ENCODE measurements at regions not wholly inside any gene's neighbourhood (a gene's known extent, or its start where the extent isn't known, plus 50 kb on each side); places are given as distances from the start of the nearest gene placed in this dataset.

- no peak for DNase-seq (ENCODE audit: low read depth)
Observed at GRCh38 chr17:74018115-74018514, 185.4 kb upstream of the RPL38 start.

- DNase-seq (ENCODE audit: low read depth), result no peak
Observed at GRCh38 chr17:74019271-74019670, 184.2 kb upstream of the RPL38 start.

DNA sequence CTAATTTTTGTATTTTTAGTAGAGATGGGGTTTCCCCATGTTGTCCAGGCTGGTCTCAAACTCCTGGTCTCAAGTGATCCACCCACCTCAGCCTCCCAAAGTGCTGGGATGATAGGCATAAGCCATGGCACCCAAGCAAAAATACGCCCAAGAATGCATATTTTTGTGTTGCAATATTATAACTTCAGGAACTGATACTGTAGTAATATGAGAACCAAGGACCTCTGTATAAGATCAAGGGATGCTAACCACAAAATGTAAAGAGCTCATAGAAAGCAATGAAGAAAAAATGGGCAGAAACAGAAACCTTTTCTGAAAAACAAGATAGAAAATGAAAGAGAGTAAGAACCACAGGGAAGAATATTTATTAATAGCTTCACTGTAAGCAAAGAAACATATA, 183.6 kb upstream of the RPL38 start:
- DNase-seq (ENCODE audit: low read depth), result no peak

DNA sequence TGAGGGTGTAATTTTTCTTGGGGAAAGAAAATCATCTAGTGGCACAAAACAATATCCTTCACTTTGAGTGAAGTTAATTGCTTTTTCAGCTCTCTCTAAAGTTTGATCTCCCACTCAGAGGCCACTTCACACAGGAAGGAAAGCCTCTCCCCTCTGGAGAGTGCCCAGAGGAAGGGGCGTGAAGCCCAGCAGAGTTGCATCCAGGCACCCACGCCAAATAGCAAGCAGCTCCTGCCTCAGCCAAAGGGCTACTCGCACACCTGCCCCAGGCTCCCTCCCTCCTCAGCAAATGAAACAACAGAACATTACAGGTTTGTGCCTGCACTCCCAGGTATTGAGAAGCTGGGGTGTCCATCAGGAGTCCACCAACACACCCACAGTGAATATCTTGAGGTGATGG, 183.0 kb upstream of the RPL38 start:
- no peak for DNase-seq (ENCODE audit: low read depth)

DNA sequence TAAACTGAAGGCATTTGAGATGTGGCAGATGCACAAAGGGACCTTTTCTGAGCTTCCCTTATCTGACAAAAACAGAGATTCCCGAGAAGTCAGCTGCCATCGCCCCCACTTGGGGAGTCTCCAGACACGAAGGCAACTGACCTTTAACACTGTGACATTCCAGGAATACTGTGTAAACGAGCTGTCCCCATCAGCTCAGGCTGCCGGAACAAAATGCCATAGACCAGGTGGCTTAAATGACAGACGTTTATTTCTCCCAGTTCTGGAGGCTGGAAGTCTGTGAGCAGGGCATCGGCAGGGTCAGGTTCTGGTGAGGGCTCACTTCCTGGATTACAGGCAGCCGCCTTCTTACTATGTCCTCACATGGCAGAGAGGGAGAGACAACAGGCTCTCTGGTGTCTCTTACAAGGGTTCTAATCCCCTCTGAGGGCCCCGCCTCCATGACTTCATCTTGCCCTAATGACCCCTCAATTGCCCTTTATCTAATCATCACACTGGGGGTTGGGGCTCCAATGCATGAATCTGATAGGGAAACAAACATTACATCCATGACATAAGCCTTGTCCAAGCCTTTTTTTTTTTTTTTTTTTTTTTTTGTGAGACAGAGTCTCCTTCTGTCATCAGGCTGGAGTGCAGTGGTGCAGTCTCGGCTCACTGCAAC, 178.5 kb upstream of the RPL38 start:
- no peak for DNase-seq (ENCODE audit: low read depth)

GRCh38 chr17:74027444-74027843, 176.0 kb upstream of the RPL38 start:
- no peak for DNase-seq (ENCODE audit: low read depth)

- no peak for DNase-seq (ENCODE audit: low read depth)
Observed at GRCh38 chr17:74028354-74029116, 174.9 kb upstream of the RPL38 start.

- DNase-seq (ENCODE audit: low read depth), result no peak
Observed at GRCh38 chr17:74031316-74032090, 172.0 kb upstream of the RPL38 start.

GRCh38 chr17:74032222-74032621, 171.3 kb upstream of the RPL38 start:
- no peak for DNase-seq (ENCODE audit: low read depth)

- no peak for DNase-seq (ENCODE audit: low read depth)
Observed at GRCh38 chr17:74037320-74037719, 166.2 kb upstream of the RPL38 start.

- DNase-seq (ENCODE audit: low read depth), result no peak
Observed at GRCh38 chr17:74040291-74040690, 163.2 kb upstream of the RPL38 start.

DNA sequence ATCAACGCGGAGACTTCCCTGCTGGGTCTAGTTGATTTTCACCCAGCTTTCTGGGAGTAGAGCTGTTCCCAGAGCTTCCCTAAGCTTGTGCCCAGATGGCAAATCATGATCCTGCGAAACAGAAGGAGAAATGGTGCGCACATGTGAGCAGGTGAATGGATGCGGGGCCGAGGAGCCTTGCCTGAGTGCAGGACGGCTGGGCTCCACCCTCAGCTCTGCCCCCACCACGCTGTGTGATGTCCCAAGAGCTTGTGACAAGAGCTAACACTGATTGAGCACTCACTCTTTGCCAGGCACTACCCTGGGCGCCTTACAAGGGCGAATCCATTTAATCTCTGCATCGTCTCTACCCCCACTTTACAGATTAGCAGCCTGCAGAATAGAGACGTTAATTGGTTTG, 162.7 kb upstream of the RPL38 start:
- no peak for DNase-seq (ENCODE audit: low read depth)

- DNase-seq (ENCODE audit: low read depth), result no peak
Observed at GRCh38 chr17:74041869-74042640, 161.4 kb upstream of the RPL38 start.

GRCh38 chr17:74042744-74043486, 160.6 kb upstream of the RPL38 start:
- DNase-seq (ENCODE audit: low read depth), result peak; percentile 1

DNA sequence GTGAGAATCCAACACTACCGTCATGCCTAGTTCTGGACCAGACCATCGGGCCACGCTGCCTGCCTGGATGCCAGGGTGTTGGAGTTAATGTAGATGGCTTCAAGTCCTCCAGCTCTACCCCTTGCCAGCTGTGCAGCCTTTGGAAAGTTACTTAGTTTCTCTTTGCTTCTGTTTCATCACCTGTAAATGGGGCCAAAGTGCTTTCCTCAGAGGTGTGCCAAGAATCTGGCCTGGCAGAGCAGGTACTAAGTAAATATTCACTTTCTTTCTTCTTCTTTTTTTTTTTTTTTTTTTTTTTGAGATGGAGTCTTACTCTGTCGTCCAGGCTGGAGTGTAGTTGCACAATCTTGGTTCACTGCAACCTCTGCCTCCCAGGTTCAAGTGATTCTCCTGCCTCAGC, 159.5 kb upstream of the RPL38 start:
- DNase-seq (ENCODE audit: low read depth), result no peak

DNA sequence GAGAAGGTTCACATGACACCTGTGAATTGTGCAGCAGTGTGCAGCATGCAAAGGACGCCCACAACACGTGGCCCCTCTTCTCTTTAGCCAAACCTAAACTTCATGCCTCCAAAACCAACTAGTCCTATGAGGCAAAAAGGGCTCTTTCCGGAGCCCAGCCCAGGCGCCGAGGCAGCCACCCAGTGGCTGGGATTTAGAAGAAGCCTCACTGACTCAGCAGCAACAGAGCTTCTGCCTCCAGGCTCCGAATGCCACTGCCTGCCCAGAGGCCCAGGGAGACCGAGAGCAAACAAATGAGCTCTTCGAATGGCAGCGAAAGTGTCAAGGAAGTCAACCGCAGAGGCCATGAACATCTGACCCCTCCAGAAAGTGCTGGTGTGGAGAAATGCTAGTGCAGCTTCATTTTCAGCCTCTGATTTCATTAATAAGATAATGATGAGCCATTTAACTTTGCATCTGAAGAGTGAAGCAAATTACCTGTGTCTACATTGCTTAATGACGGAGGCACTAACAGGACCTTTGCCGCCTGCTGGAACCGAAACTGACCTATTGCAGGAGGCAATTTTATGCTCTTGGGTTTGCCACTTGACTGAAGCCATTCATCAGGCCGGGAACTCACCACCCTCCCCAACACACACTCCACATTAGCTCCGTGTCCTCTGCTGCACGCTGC, 157.7 kb upstream of the RPL38 start:
- DNase-seq (ENCODE audit: low read depth), result no peak

DNA sequence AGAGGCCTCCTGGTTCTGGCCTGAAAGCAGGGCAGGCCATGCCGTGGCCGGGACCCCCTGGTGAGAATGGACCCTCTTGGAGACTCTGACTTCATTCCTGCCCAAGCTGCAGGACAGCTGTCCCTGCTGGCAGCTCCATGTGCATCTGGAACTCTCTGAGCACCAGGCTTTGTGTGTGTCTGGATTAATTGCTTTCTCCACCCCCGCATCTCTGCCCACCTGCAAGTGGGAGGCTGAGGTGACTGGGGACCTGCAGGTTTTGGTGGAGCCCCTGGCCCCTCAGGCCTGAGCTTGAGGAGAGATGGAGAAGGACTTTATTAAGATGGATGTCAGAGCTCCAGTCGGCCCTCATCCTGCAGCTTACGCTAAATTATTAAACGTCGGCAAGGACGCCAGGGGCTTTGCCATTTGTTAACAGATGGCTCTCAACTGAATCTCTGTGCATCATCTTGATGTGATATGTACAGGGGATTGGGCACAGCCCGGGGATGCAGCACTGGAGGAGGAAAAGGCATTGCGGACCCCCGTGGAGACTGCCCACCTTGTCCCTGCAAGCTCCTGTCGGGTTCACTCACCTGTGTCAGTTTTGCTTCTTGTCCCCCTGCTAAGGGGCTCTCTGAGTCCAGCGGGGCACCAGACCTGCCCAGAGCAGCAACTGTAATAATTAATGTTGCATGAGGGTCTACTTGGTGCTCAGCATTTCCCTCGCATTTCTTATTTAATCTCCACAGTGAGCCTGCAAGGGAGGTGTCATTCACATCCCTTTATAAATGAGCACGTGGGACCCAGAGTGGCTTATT, 154.1 kb upstream of the RPL38 start:
- DNase-seq (ENCODE audit: low read depth), result no peak

- DNase-seq (ENCODE audit: low read depth), result no peak
Observed at GRCh38 chr17:74049967-74050458, 153.5 kb upstream of the RPL38 start.

- no peak for DNase-seq (ENCODE audit: low read depth)
Observed at GRCh38 chr17:74051348-74051747, 152.1 kb upstream of the RPL38 start.

Data from stimulated activated CD8-positive, alpha-beta memory T cell treated with anti-CD3 and anti-CD28 coated beads, Interleukin-4, amount 100 ng/mL, for 24 hours (primary cell).